HG03108 (cell line): ENCODE measurements at regions not wholly inside any gene's neighbourhood (a gene's known extent, or its start where the extent isn't known, plus 50 kb on each side); places are given as distances from the start of the nearest gene placed in this dataset.

Experiments
- ATAC-seq: cut with Tn5 transposase; IDR thresholded peaks from one replicate; pipeline ENCODE4 v1.9.1; 2021; ENCODE audit warnings: moderate library complexity; ENCODE audit not compliant: unreplicated experiment

- no peak for ATAC-seq
Measured at GRCh38 chr1:224564454-224565084, 51.5 kb upstream of the CNIH3 start.

- ATAC-seq: no peak
Measured at GRCh38 chr1:224565186-224565585, 50.9 kb upstream of the CNIH3 start.

GRCh38 chr1:224565611-224566406 lies 50.3 kb upstream of the CNIH3 start:
- no peak for ATAC-seq
